OCI-LY7 (cell line): ENCODE measurements at regions not wholly inside any gene's neighbourhood (a gene's known extent, or its start where the extent isn't known, plus 50 kb on each side); places are given as distances from the start of the nearest gene placed in this dataset.

Experiments
- BruUV-seq: library from RNA; stranded (reverse); fragments of 400-500 nt; replicated peaks from 2 replicates; lab custom pipeline; 2021; lab: Mats Ljungman, UMichigan
- CTCF ChIA-PET: fragments of 300-600 bp; sonication (Branson Sonifier 250); formaldehyde crosslinking; loops from one replicate; lab custom pipeline; 2022; ENCODE audit warnings: antibody characterized with exemption; ENCODE audit not compliant: unreplicated experiment; lab: Charles Lee
- POLR2A ChIA-PET: fragments of 300-600 bp; sonication (Branson Sonifier 250); formaldehyde crosslinking; loops from one replicate; lab custom pipeline; 2022; ENCODE audit warnings: antibody characterized with exemption; lab: Charles Lee
- DNase-seq: peaks from one replicate; pipeline ENCODE4 v3.0.0-alpha.2; 2015; ENCODE audit warnings: low spot score
- H2AFZ ChIP-seq: fragments of 200-600 bp; sonication (generic), shearing (Covaris generic); 2 replicates; pipeline ENCODE4 v1.6.1; 2014; ENCODE audit warnings: mild to moderate bottlenecking, antibody characterized with exemption, low read length, moderate library complexity
- H3K27ac ChIP-seq: fragments of 200-600 bp; sonication (generic); 2 replicates; pipeline ENCODE4 v1.5.1; 2014; ENCODE audit warnings: mixed run types, low read depth, mild to moderate bottlenecking, moderate library complexity, low read length, inconsistent platforms; ENCODE audit not compliant: poor library complexity, severe bottlenecking
- H3K36me3 ChIP-seq: fragments of 200-600 bp; sonication (generic); 2 replicates; pipeline ENCODE4 v1.6.1; 2014; ENCODE audit warnings: mild to moderate bottlenecking, antibody characterized with exemption, low read length, moderate library complexity, mixed read lengths; ENCODE audit not compliant: insufficient read depth
- H3K4me1 ChIP-seq: fragments of 200-600 bp; sonication (generic); 2 replicates; pipeline ENCODE4 v1.5.1; 2014; ENCODE audit warnings: mild to moderate bottlenecking, low read length; ENCODE audit not compliant: insufficient read depth, poor library complexity, severe bottlenecking
- H3K4me2 ChIP-seq: fragments of 200-600 bp; sonication (generic); 2 replicates; pipeline ENCODE4 v1.6.1; 2014; ENCODE audit warnings: mild to moderate bottlenecking, low read length
- H3K4me3 ChIP-seq: fragments of 200-600 bp; sonication (generic); 2 replicates; pipeline ENCODE4 v1.5.1; 2014; ENCODE audit warnings: mild to moderate bottlenecking, low read depth, low read length; ENCODE audit not compliant: poor library complexity, severe bottlenecking
- H3K79me2 ChIP-seq: fragments of 200-600 bp; sonication (generic); 2 replicates; pipeline ENCODE4 v1.6.1; 2016; ENCODE audit warnings: low read depth, mild to moderate bottlenecking, low read length, moderate library complexity, mixed read lengths; ENCODE audit not compliant: insufficient read depth
- H3K9me2 ChIP-seq: fragments of 200-600 bp; sonication (generic); 2 replicates; pipeline ENCODE4 v1.6.1; 2016; ENCODE audit warnings: mild to moderate bottlenecking, low read length, mixed read lengths; ENCODE audit not compliant: insufficient read depth
- H3K9me3 ChIP-seq: fragments of 200-600 bp; sonication (generic); 2 replicates; pipeline ENCODE4 v1.6.1; 2014; ENCODE audit warnings: mild to moderate bottlenecking, mixed run types, low read length, mixed read lengths
- H4K20me1 ChIP-seq: fragments of 200-600 bp; sonication (generic); 2 replicates; pipeline ENCODE4 v1.6.1; 2014; ENCODE audit warnings: mild to moderate bottlenecking, antibody characterized with exemption, low read length, moderate library complexity, mixed read lengths; ENCODE audit not compliant: insufficient read depth
- EZH2phosphoT487 ChIP-seq: fragments of 200-600 bp; sonication (generic); IDR thresholded peaks from 2 replicates; pipeline ENCODE4 v1.6.1; 2018; ENCODE audit warnings: low read depth, borderline replicate concordance, mild to moderate bottlenecking, mixed run types, antibody characterized with exemption, low read length, moderate library complexity, mixed read lengths
- intact Hi-C: fragments of 100-400 bp; cut with micrococcal nuclease; formaldehyde crosslinking; loops from one replicate; pipeline ENCODE4 v1.10.0; 2022; ENCODE audit not compliant: unreplicated experiment
- TF ChIP-seq, protein P1 (sequence below): fragments of 200-600 bp; sonication (generic); conservative IDR thresholded peaks from 2 replicates; pipeline ENCODE4 v1.5.1; 2014; ENCODE audit warnings: mild to moderate bottlenecking, antibody characterized with exemption, low read length, moderate library complexity, mixed read lengths

- Histone ChIP-seq H3K9me3 (no peaks in the 10 kb centered on the region), H3K36me3 (no peaks in the 10 kb centered on the region), H4K20me1 (no peaks in the 10 kb centered on the region), H3K4me1 (no peaks in the 10 kb centered on the region), H3K4me2 (no peak overlapping the region), H3K9me2 (no peaks in the 10 kb centered on the region), H3K27ac (no peak overlapping the region), H3K4me3 (no peak overlapping the region), H3K79me2 (no peaks in the 10 kb centered on the region), H2AFZ (no peak overlapping the region)
- POLR2A ChIA-PET: interaction anchor here (0.7 kb wide), 1 partner anchor 66 kb away, joined by 3 read pairs; no protein-coding TSS in a partner anchor
- no peak for DNase-seq
- no TSS peak for BruUV-seq
- CTCF ChIA-PET: no interaction called here
- intact Hi-C loops: no loop called here
- TF ChIP-seq, protein P1, sequence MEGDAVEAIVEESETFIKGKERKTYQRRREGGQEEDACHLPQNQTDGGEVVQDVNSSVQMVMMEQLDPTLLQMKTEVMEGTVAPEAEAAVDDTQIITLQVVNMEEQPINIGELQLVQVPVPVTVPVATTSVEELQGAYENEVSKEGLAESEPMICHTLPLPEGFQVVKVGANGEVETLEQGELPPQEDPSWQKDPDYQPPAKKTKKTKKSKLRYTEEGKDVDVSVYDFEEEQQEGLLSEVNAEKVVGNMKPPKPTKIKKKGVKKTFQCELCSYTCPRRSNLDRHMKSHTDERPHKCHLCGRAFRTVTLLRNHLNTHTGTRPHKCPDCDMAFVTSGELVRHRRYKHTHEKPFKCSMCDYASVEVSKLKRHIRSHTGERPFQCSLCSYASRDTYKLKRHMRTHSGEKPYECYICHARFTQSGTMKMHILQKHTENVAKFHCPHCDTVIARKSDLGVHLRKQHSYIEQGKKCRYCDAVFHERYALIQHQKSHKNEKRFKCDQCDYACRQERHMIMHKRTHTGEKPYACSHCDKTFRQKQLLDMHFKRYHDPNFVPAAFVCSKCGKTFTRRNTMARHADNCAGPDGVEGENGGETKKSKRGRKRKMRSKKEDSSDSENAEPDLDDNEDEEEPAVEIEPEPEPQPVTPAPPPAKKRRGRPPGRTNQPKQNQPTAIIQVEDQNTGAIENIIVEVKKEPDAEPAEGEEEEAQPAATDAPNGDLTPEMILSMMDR: no peak
- TF ChIP-seq EZH2phosphoT487: no peak
Observed at GRCh38 chr4:151535366-151535765, 126.4 kb downstream of the FHIP1A start.

DNA sequence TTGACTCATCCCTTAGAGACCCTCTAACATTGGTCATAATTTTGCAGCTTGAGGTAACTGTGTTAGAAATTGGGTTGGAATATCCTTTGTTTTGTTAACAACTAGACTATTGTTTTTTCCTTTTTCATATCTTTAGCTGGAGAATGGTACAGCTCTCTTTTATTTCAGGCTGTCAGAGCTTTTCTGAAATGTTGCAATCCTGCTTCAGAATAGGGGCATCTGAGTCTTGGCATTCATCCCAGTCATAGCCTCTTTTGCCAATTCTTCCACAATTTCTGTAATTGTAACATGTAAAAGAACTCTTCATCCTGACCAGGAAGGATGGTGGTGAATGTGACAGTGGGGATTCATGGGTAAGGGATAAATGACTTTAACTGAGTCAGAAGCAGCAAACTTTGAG is 128.7 kb downstream of the FHIP1A start:
- DNase-seq: no peak
- no peaks in the 10 kb centered on the region for H3K9me3 ChIP-seq
- ChIA-PET CTCF (no interaction called here), POLR2A (no interaction called here)
- no peaks in the 10 kb centered on the region for H3K36me3 ChIP-seq
- H3K27ac ChIP-seq: no peak overlapping the region
- BruUV-seq: no TSS peak
- no peak overlapping the region for H2AFZ ChIP-seq
- intact Hi-C loops: no loop called here
- no peaks in the 10 kb centered on the region for H3K79me2 ChIP-seq
- H3K4me3 ChIP-seq: no peak overlapping the region
- no peak overlapping the region for H3K4me2 ChIP-seq
- H3K9me2 ChIP-seq: no peaks in the 10 kb centered on the region
- no peaks in the 10 kb centered on the region for H4K20me1 ChIP-seq
- TF ChIP-seq EZH2phosphoT487: no peak
- TF ChIP-seq, protein P1: no peak
- H3K4me1 ChIP-seq: no peaks in the 10 kb centered on the region

DNA sequence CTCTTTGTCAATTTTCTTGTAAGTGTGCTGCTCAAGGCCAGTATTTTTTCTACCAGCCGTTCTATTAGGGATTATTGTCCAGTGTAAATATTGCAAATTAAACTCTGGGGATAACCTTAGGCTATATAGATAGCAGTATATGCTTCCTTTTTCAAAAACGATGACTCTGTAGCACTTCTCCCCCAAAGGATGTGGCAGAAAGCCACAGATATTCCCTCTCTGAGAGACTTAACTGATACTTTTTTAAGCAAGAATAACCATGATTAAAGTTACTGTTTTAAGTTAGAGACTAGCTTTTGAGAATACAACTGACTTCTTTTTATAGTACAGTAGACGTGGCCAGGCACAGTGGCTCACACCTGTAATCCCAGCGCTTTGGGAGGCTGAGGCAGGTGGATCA is 130.0 kb downstream of the FHIP1A start:
- DNase-seq: no peak
- no peak overlapping the region for H3K4me2 ChIP-seq
- intact Hi-C loops: no loop called here
- no peaks in the 10 kb centered on the region for H3K4me1 ChIP-seq
- ChIA-PET CTCF (no interaction called here), POLR2A (no interaction called here)
- H3K9me2 ChIP-seq: no peaks in the 10 kb centered on the region
- H3K4me3 ChIP-seq: no peak overlapping the region
- no peak overlapping the region for H3K27ac ChIP-seq
- no peaks in the 10 kb centered on the region for H3K9me3 ChIP-seq
- H3K79me2 ChIP-seq: no peaks in the 10 kb centered on the region
- BruUV-seq: no TSS peak
- H2AFZ ChIP-seq: no peak overlapping the region
- H4K20me1 ChIP-seq: no peaks in the 10 kb centered on the region
- H3K36me3 ChIP-seq: no peaks in the 10 kb centered on the region
- TF ChIP-seq, protein P1: no peak
- TF ChIP-seq EZH2phosphoT487: no peak
